ENCODE measurements at regions not wholly inside any gene's neighbourhood (a gene's known extent, or its start where the extent isn't known, plus 50 kb on each side); places are given as distances from the start of the nearest gene placed in this dataset.
"Not testable (repeated sequence)": the region's sequence is repeated elsewhere in the genome, so short reads cannot be mapped to it uniquely, and the experiment has no call there.

DNA sequence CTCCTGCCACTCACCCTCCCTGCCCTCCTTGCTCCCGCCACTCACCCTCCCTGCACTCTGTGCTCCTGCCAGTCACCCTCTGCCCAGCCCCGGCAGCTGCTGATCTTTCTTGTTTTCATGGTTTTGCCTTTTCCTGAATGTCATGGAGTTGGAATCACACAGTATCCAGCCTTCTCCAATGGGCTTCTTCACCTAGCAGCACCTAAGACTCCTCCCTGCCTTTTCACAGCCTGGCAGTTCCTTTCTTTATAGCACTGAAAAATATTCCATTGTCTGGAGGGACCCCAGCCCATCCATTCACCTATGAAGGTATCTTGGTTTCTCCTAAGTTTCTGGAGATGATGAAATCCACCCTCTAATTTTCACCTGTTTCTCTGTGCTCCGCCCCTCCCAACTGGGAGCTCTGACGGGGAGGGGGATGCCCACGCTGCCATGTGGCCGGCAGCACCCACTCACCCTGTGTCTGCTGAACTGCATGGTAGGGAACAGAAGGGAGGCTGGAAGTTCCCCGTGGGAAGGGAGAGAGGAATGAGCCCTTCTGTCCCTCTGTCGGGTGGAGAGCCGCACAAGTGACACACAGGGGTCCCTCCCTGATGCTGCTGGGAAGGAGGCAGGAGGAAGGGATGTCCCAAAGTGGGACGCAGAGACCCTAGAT lies 144.9 kb upstream of the ZNF469 start:
- not testable (repeated sequence) for H3K36me3 Mint-ChIP-seq (ENCODE audit: insufficient read depth in 1 of 3, low read depth in 3 of 3); H2BK12ac ChIP-seq (ENCODE audit: insufficient read length, low read depth, low read length); H2AK5ac ChIP-seq (ENCODE audit: insufficient read length, low read length); H4K20me1 ChIP-seq (ENCODE audit: control insufficient read depth, insufficient read depth, insufficient read length); H4K5ac ChIP-seq (ENCODE audit: insufficient read length, low read depth, low read length); H3K27ac ChIP-seq (ENCODE audit: insufficient read length, low read depth, low read length); H2BK120ac ChIP-seq (ENCODE audit: low read depth, low read length, poor library complexity, severe bottlenecking); H3K9me3 ChIP-seq (ENCODE audit: control insufficient read depth, low read depth, low read length); H3K27me3 ChIP-seq (ENCODE audit: insufficient read depth, low read length); H3K18ac ChIP-seq (ENCODE audit: insufficient read length, low read depth, low read length); H3T11ph ChIP-seq (ENCODE audit: low read length); H3K9me3 Mint-ChIP-seq; H3K4me2 ChIP-seq (ENCODE audit: insufficient read depth, insufficient read length, low read length); H3K79me2 ChIP-seq (ENCODE audit: insufficient read depth, low read length); H3K27ac Mint-ChIP-seq; H3K4ac ChIP-seq (ENCODE audit: low read depth, low read length); H3K56ac ChIP-seq (ENCODE audit: insufficient read length, low read depth, low read length); H3K4me3 Mint-ChIP-seq; H3K14ac ChIP-seq (ENCODE audit: insufficient read depth, low read length); H3K4me1 Mint-ChIP-seq; H2AFZ ChIP-seq (ENCODE audit: low read length); DNase-seq; H4K8ac ChIP-seq (replicated peaks; ENCODE audit: insufficient read length, low read depth, low read length); H3K23me2 ChIP-seq (ENCODE audit: insufficient read length, low read depth, low read length, poor library complexity, severe bottlenecking); H2BK15ac ChIP-seq (ENCODE audit: low read depth, low read length); H2BK20ac ChIP-seq (ENCODE audit: low read depth, low read length, poor library complexity, severe bottlenecking); H3K9ac ChIP-seq (ENCODE audit: extremely low read depth, insufficient read length, low read length); H3K79me1 ChIP-seq (ENCODE audit: insufficient read depth, low read depth, low read length, poor library complexity, severe bottlenecking); H2BK5ac ChIP-seq (ENCODE audit: insufficient read length, low read length); H3K27me3 Mint-ChIP-seq (ENCODE audit: low read depth); H3K4me1 ChIP-seq (ENCODE audit: insufficient read depth, low read length); H4K91ac ChIP-seq (ENCODE audit: insufficient read length, low read depth, low read length); H3K23ac ChIP-seq (ENCODE audit: insufficient read length, low read depth, low read length)
- WGBS (ENCODE audit: extremely low coverage, insufficient read length, low lambda C conversion rate) = no CpG with 5 or more reads among the region's 10 CpGs

GRCh38 chr16:88238732-88239274 lies 144.0 kb upstream of the ZNF469 start:
- H3K4me1 Mint-ChIP-seq; H3K36me3 Mint-ChIP-seq (ENCODE audit: insufficient read depth in 1 of 3, low read depth in 3 of 3); H4K20me1 ChIP-seq (ENCODE audit: control insufficient read depth, insufficient read depth, insufficient read length); H2AFZ ChIP-seq (ENCODE audit: low read length); H3K4me2 ChIP-seq (ENCODE audit: insufficient read depth, insufficient read length, low read length); H3K27me3 Mint-ChIP-seq (ENCODE audit: low read depth); H2BK12ac ChIP-seq (ENCODE audit: insufficient read length, low read depth, low read length); H3K79me2 ChIP-seq (ENCODE audit: insufficient read depth, low read length); H3K56ac ChIP-seq (ENCODE audit: insufficient read length, low read depth, low read length); H3K9me3 Mint-ChIP-seq; H3K18ac ChIP-seq (ENCODE audit: insufficient read length, low read depth, low read length); H3K9me3 ChIP-seq (ENCODE audit: control insufficient read depth, low read depth, low read length); H4K91ac ChIP-seq (ENCODE audit: insufficient read length, low read depth, low read length); H3K14ac ChIP-seq (ENCODE audit: insufficient read depth, low read length); H3K27ac Mint-ChIP-seq; H3K4me3 Mint-ChIP-seq; H3K4ac ChIP-seq (ENCODE audit: low read depth, low read length); H2BK20ac ChIP-seq (ENCODE audit: low read depth, low read length, poor library complexity, severe bottlenecking); DNase-seq; H2BK120ac ChIP-seq (ENCODE audit: low read depth, low read length, poor library complexity, severe bottlenecking); H3K23me2 ChIP-seq (ENCODE audit: insufficient read length, low read depth, low read length, poor library complexity, severe bottlenecking); H3T11ph ChIP-seq (ENCODE audit: low read length); H2BK15ac ChIP-seq (ENCODE audit: low read depth, low read length); H3K79me1 ChIP-seq (ENCODE audit: insufficient read depth, low read depth, low read length, poor library complexity, severe bottlenecking); H3K27me3 ChIP-seq (ENCODE audit: insufficient read depth, low read length); H3K9ac ChIP-seq (ENCODE audit: extremely low read depth, insufficient read length, low read length); H2AK5ac ChIP-seq (ENCODE audit: insufficient read length, low read length); H4K5ac ChIP-seq (ENCODE audit: insufficient read length, low read depth, low read length); H2BK5ac ChIP-seq (ENCODE audit: insufficient read length, low read length); H3K4me1 ChIP-seq (ENCODE audit: insufficient read depth, low read length); H3K27ac ChIP-seq (ENCODE audit: insufficient read length, low read depth, low read length); H3K23ac ChIP-seq (ENCODE audit: insufficient read length, low read depth, low read length); H4K8ac ChIP-seq (replicated peaks; ENCODE audit: insufficient read length, low read depth, low read length): not testable (repeated sequence)
- WGBS (ENCODE audit: extremely low coverage, insufficient read length, low lambda C conversion rate) = no CpG with 5 or more reads among the region's 8 CpGs

All from H9 (cell line).